Liver (tissue), 8 donors: ENCODE measurements at regions not wholly inside any gene's neighbourhood (a gene's known extent, or its start where the extent isn't known, plus 50 kb on each side); places are given as distances from the start of the nearest gene placed in this dataset.

Experiments used
- DNase-seq: peaks from one replicate; pipeline ENCODE4 v3.0.0-alpha.2; 2017; ENCODE audit warnings: low spot score
- H3K27ac ChIP-seq, 2 donors: one replicate each; pipeline ENCODE4 v1.7.0; 2013; ENCODE audit warnings: inconsistent platforms in 2 of 2, low read length in 2 of 2, control low read depth in 1 of 2, low read depth in 1 of 2, mild to moderate bottlenecking in 1 of 2
- H3K27me3 ChIP-seq, 4 donors: one replicate each; pipeline versions ENCODE4 v1.6.1 to v1.7.0; 2013; ENCODE audit warnings: low read length in 3 of 4, inconsistent platforms in 1 of 4, mild to moderate bottlenecking in 1 of 4, moderate library complexity in 1 of 4; ENCODE audit not compliant: control insufficient read depth in 4 of 4, insufficient read depth in 4 of 4
- H3K36me3 ChIP-seq, 4 donors: one replicate each; pipeline versions ENCODE4 v1.6.1 to v1.7.0; 2013; ENCODE audit warnings: low read length in 3 of 4, mild to moderate bottlenecking in 3 of 4, low read depth in 1 of 4, moderate library complexity in 1 of 4; ENCODE audit not compliant: control insufficient read depth in 4 of 4, insufficient read depth in 3 of 4
- H3K4me1 ChIP-seq, 4 donors: one replicate each; pipeline versions ENCODE4 v1.6.1 to v1.7.0; 2013; ENCODE audit warnings: low read length in 3 of 4, mild to moderate bottlenecking in 3 of 4, moderate library complexity in 1 of 4; ENCODE audit not compliant: control insufficient read depth in 4 of 4, insufficient read depth in 4 of 4
- H3K4me3 ChIP-seq, 3 donors: one replicate each; pipeline versions ENCODE4 v1.6.1 to v1.7.0; 2013; ENCODE audit warnings: low read length in 3 of 3, control low read depth in 1 of 3, low read depth in 1 of 3, mild to moderate bottlenecking in 1 of 3
- H3K9ac ChIP-seq, 2 donors: one replicate each; pipeline ENCODE4 v1.7.0; 2013; ENCODE audit warnings: low read length in 2 of 2, mild to moderate bottlenecking in 2 of 2, moderate library complexity in 2 of 2, control low read depth in 1 of 2, low read depth in 1 of 2
- H3K9me3 ChIP-seq, 4 donors: one replicate each; pipeline versions ENCODE4 v1.6.1 to v1.7.0; 2013; ENCODE audit warnings: low read length in 3 of 4; ENCODE audit not compliant: control insufficient read depth in 4 of 4
- ATF3 ChIP-seq: IDR thresholded peaks from 2 replicates; pipeline ENCODE4 v1.6.1; 2016; ENCODE audit warnings: antibody characterized with exemption
- EGR1 ChIP-seq, 2 donors: IDR thresholded peaks; 2 replicates each; pipeline ENCODE4 v1.6.1; 2016 to 2018; ENCODE audit warnings: antibody characterized with exemption in 2 of 2, low read depth in 2 of 2
- FOXA1 ChIP-seq: IDR thresholded peaks from 2 replicates; pipeline ENCODE4 v1.6.1; 2016; ENCODE audit warnings: antibody characterized with exemption
- FOXA2 ChIP-seq: IDR thresholded peaks from 2 replicates; pipeline ENCODE4 v1.6.1; 2016; ENCODE audit warnings: antibody characterized with exemption
- HNF4A ChIP-seq, 2 donors: conservative IDR thresholded peaks; 2 replicates each; pipeline ENCODE4 v1.6.1; 2016; ENCODE audit warnings: antibody characterized with exemption in 2 of 2, mild to moderate bottlenecking in 2 of 2
- HNF4G ChIP-seq: IDR thresholded peaks from 2 replicates; pipeline ENCODE4 v1.6.1; 2016; ENCODE audit warnings: antibody characterized with exemption
- NR2F2 ChIP-seq: IDR thresholded peaks from 2 replicates; pipeline ENCODE4 v1.6.1; 2016; ENCODE audit warnings: antibody characterized with exemption
- RAD21 ChIP-seq, 2 donors: IDR thresholded peaks; 2 replicates each; pipeline ENCODE4 v1.6.1; 2016; ENCODE audit warnings: antibody characterized with exemption in 2 of 2, mild to moderate bottlenecking in 2 of 2
- SP1 ChIP-seq: IDR thresholded peaks from 2 replicates; pipeline ENCODE4 v1.6.1; 2018; ENCODE audit warnings: antibody characterized with exemption, mild to moderate bottlenecking
- TAF1 ChIP-seq: conservative IDR thresholded peaks from 2 replicates; pipeline ENCODE4 v1.6.1; 2016; ENCODE audit warnings: antibody characterized with exemption, mild to moderate bottlenecking
- WGBS: extraction: QIAGEN DNeasy Blood & Tissue Kit; methylation state at CpG from one replicate; pipeline ENCODE4 v1.1.7; 2013; 5-methylcytosine and 5-hydroxymethylcytosine counted together
- TF ChIP-seq, protein P1 (sequence below): IDR thresholded peaks from 2 replicates; pipeline ENCODE4 v1.6.1; 2016; ENCODE audit warnings: antibody characterized with exemption, mild to moderate bottlenecking
- TF ChIP-seq, protein P2 (sequence below): IDR thresholded peaks from 2 replicates; pipeline ENCODE4 v1.6.1; 2016; ENCODE audit warnings: antibody characterized with exemption
- TF ChIP-seq, protein P3 (sequence below): fragments of 150-350 bp; IDR thresholded peaks from 2 replicates; pipeline ENCODE4 v1.5.1; 2017; ENCODE audit warnings: improper control_type of control experiment, low read depth, low read length; ENCODE audit not compliant: missing input control
- donor health status: healthy.
- donor health status: healthy.
- donor health status: healthy.
- donor health status: healthy.
- donor health status: healthy.

GRCh38 chr6:163687075-163687474 lies 272.6 kb downstream of the QKI start:
- Histone ChIP-seq H3K4me1 (no peaks in the 10 kb centered on the region), H3K36me3 (no peaks in the 10 kb centered on the region), H3K27ac (no peak overlapping the region), H3K9ac (no peak overlapping the region), H3K4me3 (no peak overlapping the region), H3K27me3 (no peaks in the 10 kb centered on the region), H3K9me3 (no peaks in the 10 kb centered on the region)
- no peak for DNase-seq
- TF ChIP-seq RAD21 (IDR thresholded peaks at IDR 0.05) = no peak
- TF ChIP-seq NR2F2 = no peak
- TF ChIP-seq, protein P1, sequence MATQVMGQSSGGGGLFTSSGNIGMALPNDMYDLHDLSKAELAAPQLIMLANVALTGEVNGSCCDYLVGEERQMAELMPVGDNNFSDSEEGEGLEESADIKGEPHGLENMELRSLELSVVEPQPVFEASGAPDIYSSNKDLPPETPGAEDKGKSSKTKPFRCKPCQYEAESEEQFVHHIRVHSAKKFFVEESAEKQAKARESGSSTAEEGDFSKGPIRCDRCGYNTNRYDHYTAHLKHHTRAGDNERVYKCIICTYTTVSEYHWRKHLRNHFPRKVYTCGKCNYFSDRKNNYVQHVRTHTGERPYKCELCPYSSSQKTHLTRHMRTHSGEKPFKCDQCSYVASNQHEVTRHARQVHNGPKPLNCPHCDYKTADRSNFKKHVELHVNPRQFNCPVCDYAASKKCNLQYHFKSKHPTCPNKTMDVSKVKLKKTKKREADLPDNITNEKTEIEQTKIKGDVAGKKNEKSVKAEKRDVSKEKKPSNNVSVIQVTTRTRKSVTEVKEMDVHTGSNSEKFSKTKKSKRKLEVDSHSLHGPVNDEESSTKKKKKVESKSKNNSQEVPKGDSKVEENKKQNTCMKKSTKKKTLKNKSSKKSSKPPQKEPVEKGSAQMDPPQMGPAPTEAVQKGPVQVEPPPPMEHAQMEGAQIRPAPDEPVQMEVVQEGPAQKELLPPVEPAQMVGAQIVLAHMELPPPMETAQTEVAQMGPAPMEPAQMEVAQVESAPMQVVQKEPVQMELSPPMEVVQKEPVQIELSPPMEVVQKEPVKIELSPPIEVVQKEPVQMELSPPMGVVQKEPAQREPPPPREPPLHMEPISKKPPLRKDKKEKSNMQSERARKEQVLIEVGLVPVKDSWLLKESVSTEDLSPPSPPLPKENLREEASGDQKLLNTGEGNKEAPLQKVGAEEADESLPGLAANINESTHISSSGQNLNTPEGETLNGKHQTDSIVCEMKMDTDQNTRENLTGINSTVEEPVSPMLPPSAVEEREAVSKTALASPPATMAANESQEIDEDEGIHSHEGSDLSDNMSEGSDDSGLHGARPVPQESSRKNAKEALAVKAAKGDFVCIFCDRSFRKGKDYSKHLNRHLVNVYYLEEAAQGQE = no peak
- TF ChIP-seq FOXA1 = no peak
- no peak for TF ChIP-seq EGR1 (IDR thresholded peaks at IDR 0.05; ENCODE audit: low read depth in 2 of 2)
- no peak for TF ChIP-seq HNF4A (conservative IDR thresholded peaks at IDR 0.05)
- TF ChIP-seq, protein P2, sequence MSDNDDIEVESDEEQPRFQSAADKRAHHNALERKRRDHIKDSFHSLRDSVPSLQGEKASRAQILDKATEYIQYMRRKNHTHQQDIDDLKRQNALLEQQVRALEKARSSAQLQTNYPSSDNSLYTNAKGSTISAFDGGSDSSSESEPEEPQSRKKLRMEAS = no peak
- no peak for TF ChIP-seq ATF3
- no peak for TF ChIP-seq FOXA2
- TF ChIP-seq SP1 = no peak
- WGBS = 96% methylated on average over 2 of the region's 2 CpGs

- WGBS = 92% methylated on average over 2 of the region's 2 CpGs
These were observed 271.8 kb downstream of the QKI start for GRCh38 chr6:163686301-163686700.

More at GRCh38 chr6:163686301-163686700, 271.8 kb downstream of the QKI start:
- Histone ChIP-seq H3K27ac (no peak overlapping the region), H3K36me3 (no peaks in the 10 kb centered on the region), H3K4me3 (no peak overlapping the region), H3K9me3 (no peaks in the 10 kb centered on the region), H3K9ac (no peak overlapping the region), H3K4me1 (no peaks in the 10 kb centered on the region), H3K27me3 (no peaks in the 10 kb centered on the region)
- DNase-seq = no peak
- no peak for TF ChIP-seq FOXA1
- no peak for TF ChIP-seq HNF4A (conservative IDR thresholded peaks at IDR 0.05)
- TF ChIP-seq ATF3 = no peak
- no peak for TF ChIP-seq RAD21 (IDR thresholded peaks at IDR 0.05)
- TF ChIP-seq, protein P2 = no peak
- TF ChIP-seq, protein P1 = no peak
- no peak for TF ChIP-seq TAF1
- no peak for TF ChIP-seq HNF4G
- TF ChIP-seq, protein P3, sequence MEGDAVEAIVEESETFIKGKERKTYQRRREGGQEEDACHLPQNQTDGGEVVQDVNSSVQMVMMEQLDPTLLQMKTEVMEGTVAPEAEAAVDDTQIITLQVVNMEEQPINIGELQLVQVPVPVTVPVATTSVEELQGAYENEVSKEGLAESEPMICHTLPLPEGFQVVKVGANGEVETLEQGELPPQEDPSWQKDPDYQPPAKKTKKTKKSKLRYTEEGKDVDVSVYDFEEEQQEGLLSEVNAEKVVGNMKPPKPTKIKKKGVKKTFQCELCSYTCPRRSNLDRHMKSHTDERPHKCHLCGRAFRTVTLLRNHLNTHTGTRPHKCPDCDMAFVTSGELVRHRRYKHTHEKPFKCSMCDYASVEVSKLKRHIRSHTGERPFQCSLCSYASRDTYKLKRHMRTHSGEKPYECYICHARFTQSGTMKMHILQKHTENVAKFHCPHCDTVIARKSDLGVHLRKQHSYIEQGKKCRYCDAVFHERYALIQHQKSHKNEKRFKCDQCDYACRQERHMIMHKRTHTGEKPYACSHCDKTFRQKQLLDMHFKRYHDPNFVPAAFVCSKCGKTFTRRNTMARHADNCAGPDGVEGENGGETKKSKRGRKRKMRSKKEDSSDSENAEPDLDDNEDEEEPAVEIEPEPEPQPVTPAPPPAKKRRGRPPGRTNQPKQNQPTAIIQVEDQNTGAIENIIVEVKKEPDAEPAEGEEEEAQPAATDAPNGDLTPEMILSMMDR = no peak
- no peak for TF ChIP-seq SP1
- no peak for TF ChIP-seq FOXA2
- no peak for TF ChIP-seq EGR1 (IDR thresholded peaks at IDR 0.05; ENCODE audit: low read depth in 2 of 2)
